PC-9 (cell line): ENCODE measurements at regions not wholly inside any gene's neighbourhood (a gene's known extent, or its start where the extent isn't known, plus 50 kb on each side); places are given as distances from the start of the nearest gene placed in this dataset.

ENCODE experiments used
- EZH2 ChIP-seq: fragments of 200-600 bp; sonication (generic); IDR thresholded peaks from 2 replicates; pipeline ENCODE4 v1.8.0; 2017; ENCODE audit warnings: antibody characterized with exemption, low read depth
- TF ChIP-seq, protein P1 (sequence below): fragments of 200-600 bp; sonication (generic); conservative IDR thresholded peaks from 2 replicates; pipeline ENCODE4 v1.6.1; 2017; ENCODE audit warnings: mixed run types, antibody characterized with exemption, mild to moderate bottlenecking, moderate library complexity

GRCh38 chr5:40432836-40433235 is 246.9 kb upstream of the PTGER4 start:
- TF ChIP-seq, protein P1, sequence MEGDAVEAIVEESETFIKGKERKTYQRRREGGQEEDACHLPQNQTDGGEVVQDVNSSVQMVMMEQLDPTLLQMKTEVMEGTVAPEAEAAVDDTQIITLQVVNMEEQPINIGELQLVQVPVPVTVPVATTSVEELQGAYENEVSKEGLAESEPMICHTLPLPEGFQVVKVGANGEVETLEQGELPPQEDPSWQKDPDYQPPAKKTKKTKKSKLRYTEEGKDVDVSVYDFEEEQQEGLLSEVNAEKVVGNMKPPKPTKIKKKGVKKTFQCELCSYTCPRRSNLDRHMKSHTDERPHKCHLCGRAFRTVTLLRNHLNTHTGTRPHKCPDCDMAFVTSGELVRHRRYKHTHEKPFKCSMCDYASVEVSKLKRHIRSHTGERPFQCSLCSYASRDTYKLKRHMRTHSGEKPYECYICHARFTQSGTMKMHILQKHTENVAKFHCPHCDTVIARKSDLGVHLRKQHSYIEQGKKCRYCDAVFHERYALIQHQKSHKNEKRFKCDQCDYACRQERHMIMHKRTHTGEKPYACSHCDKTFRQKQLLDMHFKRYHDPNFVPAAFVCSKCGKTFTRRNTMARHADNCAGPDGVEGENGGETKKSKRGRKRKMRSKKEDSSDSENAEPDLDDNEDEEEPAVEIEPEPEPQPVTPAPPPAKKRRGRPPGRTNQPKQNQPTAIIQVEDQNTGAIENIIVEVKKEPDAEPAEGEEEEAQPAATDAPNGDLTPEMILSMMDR: no peak
- TF ChIP-seq EZH2: no peak
